ENCODE measurements at regions not wholly inside any gene's neighbourhood (a gene's known extent, or its start where the extent isn't known, plus 50 kb on each side); places are given as distances from the start of the nearest gene placed in this dataset.

GRCh38 chr13:105971312-105971711 lies 564.1 kb downstream of the EFNB2 start (continued):
- no peak for TF ChIP-seq BCL6B (tag by site-specific recombination; IDR thresholded peaks at IDR 0.05)
- peak; percentile 30; the same call in 1 of the 2 replicates for TF ChIP-seq ZNF518A (tag by site-specific recombination; conservative IDR thresholded peaks at IDR 0.05; ENCODE audit: low read depth)
- TF ChIP-seq MYNN (tag by site-specific recombination; IDR thresholded peaks at IDR 0.05; ENCODE audit: borderline replicate concordance) = no peak
- TF ChIP-seq ZNF785 (tag by site-specific recombination; IDR thresholded peaks at IDR 0.05) = no peak

GRCh38 chr13:105969761-105970160 lies 565.7 kb downstream of the EFNB2 start:
- Histone ChIP-seq H3K36me3 (ENCODE audit: control insufficient read depth in 2 of 2, insufficient read depth in 1 of 2, low read length in 2 of 2) (no peaks in the 10 kb centered on the region), H3K9me3 (ENCODE audit: control insufficient read depth, insufficient read depth, low read depth, low read length) (no peaks in the 10 kb centered on the region), H3K4me1 (ENCODE audit: control insufficient read depth, insufficient read depth, low read length) (peaks cover 16% of the 10 kb centered on the region), H3K4me3 (ENCODE audit: low read depth, low read length) (no peak overlapping the region), H3K27ac (ENCODE audit: extremely low read depth, low read depth, low read length) (peak overlapping the region; percentile 34; the same call in 1 of the 2 replicates)
- ChIA-PET POLR2A (no interaction called here), CTCF (no interaction called here)
- TF ChIP-seq PRDM4 (tag by site-specific recombination; IDR thresholded peaks at IDR 0.05) (peak; percentile 75), ZEB2 (tag by site-specific recombination; IDR thresholded peaks at IDR 0.05) (peak; percentile 49; the same call in 1 of the 2 replicates), ZNF335 (tag by site-specific recombination; conservative IDR thresholded peaks at IDR 0.05) (peak; percentile 72), CTCF (tag by site-specific recombination; IDR thresholded peaks at IDR 0.05) (no peak), ZNF560 (tag by site-specific recombination; IDR thresholded peaks at IDR 0.05; ENCODE audit: borderline replicate concordance) (no peak), TSHZ1 (tag by site-specific recombination; IDR thresholded peaks at IDR 0.05; ENCODE audit: borderline replicate concordance) (no peak), ZNF510 (tag by site-specific recombination; IDR thresholded peaks at IDR 0.05; ENCODE audit: insufficient replicate concordance) (no peak), ZNF843 (tag by site-specific recombination; IDR thresholded peaks at IDR 0.05) (peak; percentile 91), RBAK (tag by site-specific recombination; IDR thresholded peaks at IDR 0.05) (no peak), ZXDB (tag by site-specific recombination; IDR thresholded peaks at IDR 0.05) (0 out of 2 replicates have a peak, but pooled peaks have one; percentile 36), ZNF174 (tag by site-specific recombination; IDR thresholded peaks at IDR 0.05) (no peak), ZNF138 (tag by site-specific recombination; IDR thresholded peaks at IDR 0.05; ENCODE audit: borderline replicate concordance) (no peak), ZNF600 (tag by site-specific recombination; IDR thresholded peaks at IDR 0.05) (0 out of 2 replicates have a peak, but pooled peaks have one; percentile 17), ZNF629 (tag by site-specific recombination; IDR thresholded peaks at IDR 0.05) (0 out of 2 replicates have a peak, but pooled peaks have one; percentile 16), ZNF37A (tag by site-specific recombination; IDR thresholded peaks at IDR 0.05) (no peak), KLF10 (tag by site-specific recombination; IDR thresholded peaks at IDR 0.05) (0 out of 2 replicates have a peak, but pooled peaks have one; percentile 27), ZNF433 (tag by site-specific recombination; IDR thresholded peaks at IDR 0.05; ENCODE audit: low read depth) (no peak), ZNF558 (tag by site-specific recombination; IDR thresholded peaks at IDR 0.05) (no peak), GLIS1 (tag by site-specific recombination; IDR thresholded peaks at IDR 0.05) (peak; percentile 90)
